ENCODE measurements at regions not wholly inside any gene's neighbourhood (a gene's known extent, or its start where the extent isn't known, plus 50 kb on each side); places are given as distances from the start of the nearest gene placed in this dataset.

- Histone ChIP-seq H3K9ac (ENCODE audit: insufficient read length) (no peak overlapping the region), H3K27ac (no peak overlapping the region), H3K36me3 (ENCODE audit: insufficient read depth, low read length) (peaks cover 3% of the 10 kb centered on the region; the same call in 1 of the 2 replicates), H3K4me3 (no peak overlapping the region), H3K9me3 (ENCODE audit: low read depth, low read length) (peaks cover 16% of the 10 kb centered on the region; the same call in 1 of the 2 replicates)
- no peak for TF ChIP-seq FOXP2 (optimal IDR thresholded peaks at IDR 0.05; ENCODE audit: control extremely low read depth, extremely low read length, insufficient read depth)
- TF ChIP-seq EZH2 (IDR thresholded peaks at IDR 0.05), result no peak
- no peak for TF ChIP-seq POLR2AphosphoS5 (IDR thresholded peaks at IDR 0.05; ENCODE audit: borderline replicate concordance, low read depth, low read length)
- no peak for DNase-seq (ENCODE audit: low read depth, low spot score)
Measured at GRCh38 chr3:190209533-190209932, 88.8 kb upstream of the P3H2 start.

GRCh38 chr3:190208196-190208595 is 87.5 kb upstream of the P3H2 start:
- no peak overlapping the region for H3K4me3 ChIP-seq
- no peak for TF ChIP-seq POLR2AphosphoS5 (IDR thresholded peaks at IDR 0.05; ENCODE audit: borderline replicate concordance, low read depth, low read length)
- TF ChIP-seq EZH2 (IDR thresholded peaks at IDR 0.05), result no peak

DNA sequence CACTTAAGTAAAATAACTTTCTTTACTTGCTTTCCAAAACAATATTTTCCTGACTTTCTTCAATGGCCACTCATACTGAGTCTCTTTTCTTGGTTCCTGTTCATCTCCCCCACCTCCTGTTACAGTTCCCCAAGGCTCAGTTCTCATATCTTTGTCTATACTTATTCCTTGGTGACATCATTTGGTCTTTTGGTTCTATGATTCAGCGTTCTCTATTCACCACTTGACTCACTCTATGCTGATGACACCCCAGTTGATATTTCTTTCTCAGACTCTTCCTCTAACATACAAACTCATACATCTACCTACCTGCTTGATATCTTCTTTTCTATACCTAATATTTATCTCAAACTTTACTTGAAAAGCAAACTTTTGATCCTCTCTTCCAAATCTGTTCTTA is 85.0 kb upstream of the P3H2 start:
- TF ChIP-seq EZH2 (IDR thresholded peaks at IDR 0.05) (no peak), FOXP2 (optimal IDR thresholded peaks at IDR 0.05; ENCODE audit: control extremely low read depth, extremely low read length, insufficient read depth) (no peak), POLR2AphosphoS5 (IDR thresholded peaks at IDR 0.05; ENCODE audit: borderline replicate concordance, low read depth, low read length) (no peak)
- H3K4me3 ChIP-seq, result no peak overlapping the region
- H3K9me3 ChIP-seq (ENCODE audit: low read depth, low read length), result no peaks in the 10 kb centered on the region; the same call in 1 of the 2 replicates
- no peak overlapping the region for H3K9ac ChIP-seq (ENCODE audit: insufficient read length)
- DNase-seq (ENCODE audit: low read depth, low spot score), result no peak
- H3K27ac ChIP-seq, result no peak overlapping the region
- no peaks in the 10 kb centered on the region for H3K36me3 ChIP-seq (ENCODE audit: insufficient read depth, low read length)

More at GRCh38 chr3:190208196-190208595, 87.5 kb upstream of the P3H2 start:
- Histone ChIP-seq H3K36me3 (ENCODE audit: insufficient read depth, low read length) (no peaks in the 10 kb centered on the region), H3K9me3 (ENCODE audit: low read depth, low read length) (peaks cover 6% of the 10 kb centered on the region; the same call in 1 of the 2 replicates), H3K9ac (ENCODE audit: insufficient read length) (no peak overlapping the region), H3K27ac (no peak overlapping the region)
- DNase-seq (ENCODE audit: low read depth, low spot score), result no peak

- Histone ChIP-seq H3K36me3 (ENCODE audit: insufficient read depth, low read length) (no peaks in the 10 kb centered on the region), H3K9ac (ENCODE audit: insufficient read length) (no peak overlapping the region), H3K4me3 (no peak overlapping the region), H3K27ac (no peak overlapping the region), H3K9me3 (ENCODE audit: low read depth, low read length) (no peaks in the 10 kb centered on the region; the same call in 1 of the 2 replicates)
- TF ChIP-seq POLR2AphosphoS5 (IDR thresholded peaks at IDR 0.05; ENCODE audit: borderline replicate concordance, low read depth, low read length) (no peak), FOXP2 (optimal IDR thresholded peaks at IDR 0.05; ENCODE audit: control extremely low read depth, extremely low read length, insufficient read depth) (no peak), EZH2 (IDR thresholded peaks at IDR 0.05) (no peak)
- DNase-seq (ENCODE audit: low read depth, low spot score), result no peak
Measured at GRCh38 chr3:190204200-190204599, 83.5 kb upstream of the P3H2 start.

GRCh38 chr3:190197346-190197763 is 76.7 kb upstream of the P3H2 start:
- peak overlapping the region; percentile 6 for H3K4me3 ChIP-seq

DNA sequence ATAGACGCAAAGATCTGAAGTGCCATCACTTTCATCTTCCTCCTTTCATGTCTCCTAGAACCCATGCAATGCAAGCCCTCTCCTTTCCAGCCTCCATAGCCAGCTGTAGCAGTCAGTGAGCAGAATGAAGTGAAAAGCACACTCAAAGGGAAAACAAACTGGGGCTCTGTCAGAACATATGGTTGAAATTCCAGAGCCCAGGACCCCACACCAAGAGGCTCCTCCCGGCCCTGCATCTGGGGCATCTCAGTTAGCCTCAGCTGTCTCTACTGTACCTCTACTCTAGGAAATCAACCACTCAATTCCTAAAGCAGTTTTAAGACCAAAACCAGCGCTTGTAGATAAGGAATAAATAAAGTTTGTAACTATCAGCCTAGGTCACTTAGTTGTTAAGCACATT is 73.8 kb upstream of the P3H2 start:
- no peak for DNase-seq (ENCODE audit: low read depth, low spot score)
- no peaks in the 10 kb centered on the region for H3K9me3 ChIP-seq (ENCODE audit: low read depth, low read length)
- no peak overlapping the region for H3K9ac ChIP-seq (ENCODE audit: insufficient read length)
- no peak for TF ChIP-seq FOXP2 (optimal IDR thresholded peaks at IDR 0.05; ENCODE audit: control extremely low read depth, extremely low read length, insufficient read depth)
- no peak for TF ChIP-seq POLR2AphosphoS5 (IDR thresholded peaks at IDR 0.05; ENCODE audit: borderline replicate concordance, low read depth, low read length)
- no peak for TF ChIP-seq EZH2 (IDR thresholded peaks at IDR 0.05)
- H3K36me3 ChIP-seq (ENCODE audit: insufficient read depth, low read length), result no peaks in the 10 kb centered on the region
- H3K4me3 ChIP-seq, result no peak overlapping the region
- H3K27ac ChIP-seq, result no peak overlapping the region

More at GRCh38 chr3:190197346-190197763, 76.7 kb upstream of the P3H2 start:
- DNase-seq (ENCODE audit: low read depth, low spot score), result no peak
- H3K27ac ChIP-seq, result peak overlapping the region; percentile 16
- no peaks in the 10 kb centered on the region for H3K9me3 ChIP-seq (ENCODE audit: low read depth, low read length)
- H3K36me3 ChIP-seq (ENCODE audit: insufficient read depth, low read length), result no peaks in the 10 kb centered on the region
- TF ChIP-seq EZH2 (IDR thresholded peaks at IDR 0.05) (no peak), POLR2AphosphoS5 (IDR thresholded peaks at IDR 0.05; ENCODE audit: borderline replicate concordance, low read depth, low read length) (no peak), FOXP2 (optimal IDR thresholded peaks at IDR 0.05; ENCODE audit: control extremely low read depth, extremely low read length, insufficient read depth) (no peak)
- H3K9ac ChIP-seq (ENCODE audit: insufficient read length), result no peak overlapping the region

DNA sequence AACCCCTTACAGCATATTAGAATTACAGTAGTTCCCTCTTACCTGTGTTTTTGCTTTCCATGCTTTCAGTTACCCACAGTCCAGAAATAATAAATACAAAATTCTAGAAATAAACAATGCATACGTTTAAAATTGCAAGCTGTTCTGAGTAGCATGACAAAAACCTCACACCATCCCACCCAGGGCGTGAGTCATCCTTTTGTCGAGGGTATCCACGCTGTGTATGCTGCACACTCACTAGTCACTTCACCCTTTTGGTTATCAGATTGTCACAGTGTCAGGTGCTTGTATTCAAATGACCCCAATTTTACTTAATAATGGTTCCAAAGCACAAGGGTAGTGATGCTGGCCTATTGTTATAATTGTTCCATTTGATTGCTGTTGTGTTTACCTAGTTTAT is 72.5 kb upstream of the P3H2 start:
- DNase-seq (ENCODE audit: low read depth, low spot score), result no peak
- TF ChIP-seq FOXP2 (optimal IDR thresholded peaks at IDR 0.05; ENCODE audit: control extremely low read depth, extremely low read length, insufficient read depth) (no peak), POLR2AphosphoS5 (IDR thresholded peaks at IDR 0.05; ENCODE audit: borderline replicate concordance, low read depth, low read length) (no peak), EZH2 (IDR thresholded peaks at IDR 0.05) (no peak)
- Histone ChIP-seq H3K4me3 (no peak overlapping the region), H3K9ac (ENCODE audit: insufficient read length) (no peak overlapping the region), H3K9me3 (ENCODE audit: low read depth, low read length) (no peaks in the 10 kb centered on the region), H3K36me3 (ENCODE audit: insufficient read depth, low read length) (no peaks in the 10 kb centered on the region), H3K27ac (no peak overlapping the region)

DNA sequence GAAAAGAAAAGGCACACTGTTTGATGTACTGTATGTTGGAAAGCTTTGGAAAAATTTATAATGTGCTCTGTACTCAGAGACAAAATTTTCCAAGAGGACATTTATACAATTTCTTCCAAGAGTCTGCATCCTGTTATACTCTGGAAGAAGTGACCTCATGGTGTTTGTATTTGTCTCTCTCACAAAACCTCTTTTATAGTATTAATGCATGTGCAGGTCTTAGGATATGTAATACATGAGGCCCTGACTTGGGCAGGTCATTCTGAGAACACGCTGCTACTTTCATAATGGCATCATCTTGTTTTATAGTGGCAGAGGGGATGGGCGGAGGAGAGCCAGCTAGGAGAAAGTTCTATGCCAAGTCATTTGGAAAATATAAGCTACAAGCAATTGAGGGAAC is 72.0 kb upstream of the P3H2 start:
- H3K36me3 ChIP-seq (ENCODE audit: insufficient read depth, low read length), result no peaks in the 10 kb centered on the region
- no peak overlapping the region for H3K9ac ChIP-seq (ENCODE audit: insufficient read length)
- H3K27ac ChIP-seq, result no peak overlapping the region
- no peak overlapping the region for H3K4me3 ChIP-seq
- no peak for DNase-seq (ENCODE audit: low read depth, low spot score)
- TF ChIP-seq FOXP2 (optimal IDR thresholded peaks at IDR 0.05; ENCODE audit: control extremely low read depth, extremely low read length, insufficient read depth) (no peak), POLR2AphosphoS5 (IDR thresholded peaks at IDR 0.05; ENCODE audit: borderline replicate concordance, low read depth, low read length) (no peak), EZH2 (IDR thresholded peaks at IDR 0.05) (no peak)
- H3K9me3 ChIP-seq (ENCODE audit: low read depth, low read length), result no peaks in the 10 kb centered on the region

DNA sequence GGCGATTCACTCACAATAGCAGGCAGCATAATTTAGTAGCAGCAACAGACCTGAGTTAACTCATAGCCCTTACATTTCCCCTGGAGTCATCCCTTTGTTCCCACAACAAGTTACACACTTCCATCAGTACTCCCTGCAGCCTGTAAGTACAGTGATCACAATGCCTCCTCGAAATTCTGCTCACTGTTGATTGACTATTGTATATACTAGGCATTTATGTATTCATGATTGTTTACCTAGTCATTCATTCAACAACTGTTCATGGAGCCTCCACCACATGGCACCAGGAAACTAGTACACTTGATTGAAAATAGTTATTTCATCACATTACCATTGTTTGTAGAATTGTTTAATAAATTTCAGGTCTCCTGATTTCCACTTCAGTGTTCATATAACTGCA is 71.4 kb upstream of the P3H2 start:
- TF ChIP-seq EZH2 (IDR thresholded peaks at IDR 0.05) (no peak), POLR2AphosphoS5 (IDR thresholded peaks at IDR 0.05; ENCODE audit: borderline replicate concordance, low read depth, low read length) (no peak), FOXP2 (optimal IDR thresholded peaks at IDR 0.05; ENCODE audit: control extremely low read depth, extremely low read length, insufficient read depth) (no peak)
- Histone ChIP-seq H3K4me3 (no peak overlapping the region), H3K36me3 (ENCODE audit: insufficient read depth, low read length) (no peaks in the 10 kb centered on the region), H3K27ac (no peak overlapping the region), H3K9ac (ENCODE audit: insufficient read length) (no peak overlapping the region), H3K9me3 (ENCODE audit: low read depth, low read length) (no peaks in the 10 kb centered on the region)
- DNase-seq (ENCODE audit: low read depth, low spot score), result no peak

Measured in SK-N-MC (cell line).